Smooth muscle cell (in vitro differentiated cells): ENCODE measurements at regions not wholly inside any gene's neighbourhood (a gene's known extent, or its start where the extent isn't known, plus 50 kb on each side); places are given as distances from the start of the nearest gene placed in this dataset.
A peak's percentile ranks its signal among the peaks of the same experiment; 100 is the strongest.

Source experiments
- DNase-seq: peaks from one replicate; lab custom pipeline; 2025; ENCODE audit not compliant: unreplicated experiment; lab: John Stamatoyannopoulos, UW
- H2AFZ ChIP-seq: fragments of 200-600 bp; sonication (generic); 2 replicates; pipeline ENCODE4 v1.6.0; 2016; ENCODE audit warnings: antibody characterized with exemption, low read depth, mild to moderate bottlenecking
- H3F3A ChIP-seq: fragments of 200-600 bp; sonication (generic); 2 replicates; pipeline ENCODE4 v1.6.0; 2017; ENCODE audit warnings: antibody characterized with exemption, low read depth
- H3K27ac ChIP-seq: fragments of 200-600 bp; sonication (generic); 2 replicates; pipeline ENCODE4 v1.5.1; 2016; ENCODE audit warnings: low read depth, mild to moderate bottlenecking
- H3K27me3 ChIP-seq: fragments of 200-600 bp; sonication (generic); 2 replicates; pipeline ENCODE4 v1.6.1; 2016; ENCODE audit warnings: low read depth, mild to moderate bottlenecking
- H3K36me3 ChIP-seq: fragments of 200-600 bp; sonication (generic); 2 replicates; pipeline ENCODE4 v1.5.1; 2016; ENCODE audit warnings: low read depth
- H3K4me1 ChIP-seq: fragments of 200-600 bp; sonication (generic); 2 replicates; pipeline ENCODE4 v1.5.1; 2016; ENCODE audit warnings: low read depth
- H3K4me2 ChIP-seq: fragments of 200-600 bp; sonication (generic); 2 replicates; pipeline ENCODE4 v1.6.0; 2016; ENCODE audit warnings: mild to moderate bottlenecking
- H3K4me3 ChIP-seq: fragments of 200-600 bp; sonication (generic); 2 replicates; pipeline ENCODE4 v1.5.1; 2016; ENCODE audit warnings: mild to moderate bottlenecking
- H3K79me2 ChIP-seq: fragments of 200-600 bp; sonication (generic); 2 replicates; pipeline ENCODE4 v1.6.0; 2016; ENCODE audit warnings: low read depth, mild to moderate bottlenecking
- H3K9ac ChIP-seq: fragments of 200-600 bp; sonication (generic); 2 replicates; pipeline ENCODE4 v1.6.0; 2016; ENCODE audit warnings: low read depth
- H3K9me3 ChIP-seq: fragments of 200-600 bp; sonication (generic); replicated peaks from 2 replicates; pipeline ENCODE4 v1.5.1; 2016; ENCODE audit warnings: low read depth
- H4K20me1 ChIP-seq: fragments of 200-600 bp; sonication (generic); 2 replicates; pipeline ENCODE4 v1.6.0; 2016; ENCODE audit warnings: low read depth
- WGBS: methylation state at CpG from one replicate; pipeline ENCODE4 v1.1.7; 2016; ENCODE audit warnings: low lambda C conversion rate; 5-methylcytosine and 5-hydroxymethylcytosine counted together
- TF ChIP-seq, protein P1 (sequence below): fragments of 200-600 bp; sonication (generic); IDR thresholded peaks from 2 replicates; pipeline ENCODE4 v1.5.1; 2017; ENCODE audit warnings: borderline replicate concordance, mild to moderate bottlenecking, antibody characterized with exemption; ENCODE audit not compliant: insufficient read depth, poor library complexity, severe bottlenecking

DNA sequence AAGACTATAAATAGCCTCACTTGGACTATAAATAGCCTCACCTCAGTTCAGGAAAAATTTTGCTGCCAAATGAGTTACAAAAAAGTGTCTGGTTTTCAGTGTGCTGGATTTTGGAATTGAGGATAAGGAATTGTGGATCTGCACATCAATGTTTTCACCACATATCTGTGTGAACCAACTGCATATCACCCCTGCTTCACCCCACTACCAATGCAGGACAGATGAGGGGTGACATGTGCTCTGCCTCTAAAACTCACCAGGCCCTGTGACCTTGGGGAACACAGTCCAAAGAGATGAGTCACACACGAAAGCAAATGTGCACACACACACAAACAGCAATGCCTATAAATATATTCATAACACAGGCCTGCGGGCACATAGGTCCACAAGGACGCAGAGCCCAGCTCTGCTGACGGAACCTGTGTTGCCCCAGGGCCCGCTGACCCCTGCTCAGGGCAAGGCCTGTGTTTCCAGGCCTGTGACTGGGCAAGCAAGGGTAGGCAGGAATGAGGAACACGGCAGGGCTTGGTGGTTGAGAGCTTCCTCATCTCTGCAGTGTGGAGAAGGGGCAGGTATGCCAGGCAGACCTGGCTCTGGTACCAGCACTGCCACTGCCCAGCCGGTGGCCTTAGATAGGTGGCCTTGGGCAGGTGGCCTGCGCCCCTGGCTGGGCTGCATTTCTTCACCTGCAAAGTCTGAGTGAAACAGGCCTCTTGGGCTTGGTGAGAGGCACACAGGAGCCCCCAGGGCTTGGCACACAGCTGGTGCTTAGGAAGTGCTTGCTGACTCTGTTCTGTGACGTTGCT lies 82.4 kb downstream of the ARL6IP4 start:
- no peaks in the 10 kb centered on the region for H3K79me2 ChIP-seq
- H3K4me1 ChIP-seq, result no peaks in the 10 kb centered on the region
- H3K9ac ChIP-seq, result no peak overlapping the region
- no peak overlapping the region for H3K27ac ChIP-seq
- H3K9me3 ChIP-seq, result no peaks in the 10 kb centered on the region
- H3F3A ChIP-seq, result no peaks in the 10 kb centered on the region
- DNase-seq, result no peak
- no peaks in the 10 kb centered on the region for H3K27me3 ChIP-seq
- H2AFZ ChIP-seq, result no peak overlapping the region
- peaks cover 16% of the 10 kb centered on the region for H4K20me1 ChIP-seq
- TF ChIP-seq, protein P1, sequence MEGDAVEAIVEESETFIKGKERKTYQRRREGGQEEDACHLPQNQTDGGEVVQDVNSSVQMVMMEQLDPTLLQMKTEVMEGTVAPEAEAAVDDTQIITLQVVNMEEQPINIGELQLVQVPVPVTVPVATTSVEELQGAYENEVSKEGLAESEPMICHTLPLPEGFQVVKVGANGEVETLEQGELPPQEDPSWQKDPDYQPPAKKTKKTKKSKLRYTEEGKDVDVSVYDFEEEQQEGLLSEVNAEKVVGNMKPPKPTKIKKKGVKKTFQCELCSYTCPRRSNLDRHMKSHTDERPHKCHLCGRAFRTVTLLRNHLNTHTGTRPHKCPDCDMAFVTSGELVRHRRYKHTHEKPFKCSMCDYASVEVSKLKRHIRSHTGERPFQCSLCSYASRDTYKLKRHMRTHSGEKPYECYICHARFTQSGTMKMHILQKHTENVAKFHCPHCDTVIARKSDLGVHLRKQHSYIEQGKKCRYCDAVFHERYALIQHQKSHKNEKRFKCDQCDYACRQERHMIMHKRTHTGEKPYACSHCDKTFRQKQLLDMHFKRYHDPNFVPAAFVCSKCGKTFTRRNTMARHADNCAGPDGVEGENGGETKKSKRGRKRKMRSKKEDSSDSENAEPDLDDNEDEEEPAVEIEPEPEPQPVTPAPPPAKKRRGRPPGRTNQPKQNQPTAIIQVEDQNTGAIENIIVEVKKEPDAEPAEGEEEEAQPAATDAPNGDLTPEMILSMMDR, result no peak
- no peaks in the 10 kb centered on the region for H3K36me3 ChIP-seq
- peak overlapping the region; percentile 17 for H3K4me2 ChIP-seq
- no peak overlapping the region for H3K4me3 ChIP-seq
- WGBS, result 78% methylated on average over 9 of the region's 9 CpGs

DNA sequence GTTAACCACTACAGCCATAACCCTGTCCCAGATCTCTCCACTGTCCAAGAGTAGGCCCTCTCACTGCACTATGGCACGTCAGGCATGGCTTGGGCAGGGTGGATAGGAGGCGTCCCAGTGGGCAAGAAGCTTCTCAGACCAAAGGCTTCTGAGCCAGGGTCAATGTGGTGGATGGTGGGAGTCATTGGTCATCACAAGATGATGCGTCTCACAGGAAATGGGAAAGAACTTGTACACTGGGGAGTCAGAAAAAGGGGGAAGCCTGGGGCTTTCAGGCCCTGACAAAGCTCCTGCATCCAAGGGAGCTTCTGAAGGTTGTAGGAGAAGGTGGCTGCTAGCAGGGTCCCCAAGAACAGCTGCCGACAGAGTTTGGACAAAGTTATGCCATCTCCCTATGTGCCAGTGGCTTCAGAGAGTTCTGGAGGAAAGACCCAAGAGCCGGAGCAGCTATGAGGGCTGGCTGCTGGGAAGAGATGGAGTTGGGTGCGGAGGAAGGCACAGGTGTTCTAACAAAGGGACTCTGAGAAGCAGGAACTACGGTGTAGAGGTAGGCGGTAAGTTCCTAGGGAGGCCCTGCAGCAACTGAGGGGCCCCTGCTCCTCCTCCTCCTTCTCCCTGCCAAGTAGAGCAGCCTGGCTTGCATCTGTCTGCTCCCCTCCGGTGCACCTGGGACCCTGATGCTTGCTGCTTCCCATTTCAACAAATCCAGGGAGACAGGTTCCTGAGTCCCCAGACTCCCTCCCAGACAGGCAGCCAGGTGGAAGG lies 81.1 kb downstream of the ARL6IP4 start:
- H3K4me3 ChIP-seq, result no peak overlapping the region
- H3K36me3 ChIP-seq, result no peaks in the 10 kb centered on the region
- H3K79me2 ChIP-seq, result no peaks in the 10 kb centered on the region
- H3F3A ChIP-seq, result no peaks in the 10 kb centered on the region
- DNase-seq, result no peak
- no peaks in the 10 kb centered on the region for H3K27me3 ChIP-seq
- no peaks in the 10 kb centered on the region for H3K4me1 ChIP-seq
- TF ChIP-seq, protein P1, result no peak
- H4K20me1 ChIP-seq, result peaks cover 16% of the 10 kb centered on the region
- no peak overlapping the region for H3K9ac ChIP-seq
- 94% methylated on average over 9 of the region's 9 CpGs for WGBS
- H3K9me3 ChIP-seq, result no peaks in the 10 kb centered on the region
- H3K27ac ChIP-seq, result no peak overlapping the region
- H3K4me2 ChIP-seq, result no peak overlapping the region
- H2AFZ ChIP-seq, result no peak overlapping the region

DNA sequence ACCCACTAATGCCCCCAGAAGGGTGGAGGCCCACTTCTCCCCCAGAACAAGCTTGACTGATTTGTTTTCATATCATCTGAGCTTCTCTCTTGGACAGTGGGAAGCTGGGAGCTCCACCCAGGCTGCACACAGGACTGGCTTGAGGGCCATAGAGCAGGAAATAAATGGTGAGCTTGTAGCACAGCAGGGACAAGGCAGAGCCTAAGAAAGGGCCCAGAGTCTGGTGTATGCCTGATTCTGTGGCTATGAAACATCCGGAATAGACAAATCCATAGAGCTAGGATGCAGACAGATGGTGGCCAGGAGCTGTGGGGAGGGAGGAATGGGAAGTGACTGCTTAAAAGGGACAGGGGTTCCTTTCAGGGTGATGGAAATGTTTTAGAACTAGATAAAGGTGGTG lies 79.0 kb downstream of the ARL6IP4 start:
- Histone ChIP-seq H3K4me3 (no peak overlapping the region), H3K4me2 (no peak overlapping the region), H2AFZ (no peak overlapping the region), H3K9ac (no peak overlapping the region), H3K27me3 (no peaks in the 10 kb centered on the region), H3K9me3 (no peaks in the 10 kb centered on the region), H3K36me3 (no peaks in the 10 kb centered on the region), H3K4me1 (no peaks in the 10 kb centered on the region), H3K27ac (no peak overlapping the region), H3F3A (no peaks in the 10 kb centered on the region), H3K79me2 (no peaks in the 10 kb centered on the region), H4K20me1 (peaks cover 16% of the 10 kb centered on the region)
- WGBS, result 86% methylated on average over 1 of the region's 1 CpG
- DNase-seq, result no peak
- TF ChIP-seq, protein P1, result no peak
